ENCODE measurements at regions not wholly inside any gene's neighbourhood (a gene's known extent, or its start where the extent isn't known, plus 50 kb on each side); places are given as distances from the start of the nearest gene placed in this dataset.
A peak's percentile ranks its signal among the peaks of the same experiment; 100 is the strongest.

- DNase-seq (ENCODE audit: low read depth, low spot score), result no peak
- Histone ChIP-seq H3K9me3 (ENCODE audit: control insufficient read depth, insufficient read depth, low read length) (no peaks in the 10 kb centered on the region), H3K36me3 (ENCODE audit: control insufficient read depth, insufficient read depth, low read length) (no peaks in the 10 kb centered on the region), H3K4me1 (ENCODE audit: control insufficient read depth, insufficient read depth, low read length) (no peaks in the 10 kb centered on the region), H3K4me3 (ENCODE audit: low read length) (no peak overlapping the region), H3K27me3 (ENCODE audit: control insufficient read depth, insufficient read depth, low read length) (no peaks in the 10 kb centered on the region), H3K27ac (ENCODE audit: low read length) (no peak overlapping the region)
- WGBS (ENCODE audit: insufficient coverage, insufficient read length), result no CpG with 5 or more reads among the region's 7 CpGs
Observed at GRCh38 chr11:112871909-112872500, 89.2 kb upstream of the NCAM1 start.

- Histone ChIP-seq H3K27me3 (ENCODE audit: control insufficient read depth, insufficient read depth, low read length) (no peaks in the 10 kb centered on the region), H3K9me3 (ENCODE audit: control insufficient read depth, insufficient read depth, low read length) (no peaks in the 10 kb centered on the region), H3K27ac (ENCODE audit: low read length) (no peak overlapping the region), H3K4me3 (ENCODE audit: low read length) (no peak overlapping the region), H3K36me3 (ENCODE audit: control insufficient read depth, insufficient read depth, low read length) (no peaks in the 10 kb centered on the region), H3K4me1 (ENCODE audit: control insufficient read depth, insufficient read depth, low read length) (no peaks in the 10 kb centered on the region; the same call in 1 of the 2 replicates)
- WGBS (ENCODE audit: insufficient coverage, insufficient read length), result no CpG with 5 or more reads among the region's 3 CpGs
- DNase-seq (ENCODE audit: low read depth, low spot score), result no peak
Observed at GRCh38 chr11:112874980-112875379, 86.2 kb upstream of the NCAM1 start.

GRCh38 chr11:112877581-112877980, 83.6 kb upstream of the NCAM1 start:
- Histone ChIP-seq H3K9me3 (ENCODE audit: control insufficient read depth, insufficient read depth, low read length) (no peaks in the 10 kb centered on the region), H3K36me3 (ENCODE audit: control insufficient read depth, insufficient read depth, low read length) (no peaks in the 10 kb centered on the region), H3K27me3 (ENCODE audit: control insufficient read depth, insufficient read depth, low read length) (no peaks in the 10 kb centered on the region), H3K4me1 (ENCODE audit: control insufficient read depth, insufficient read depth, low read length) (no peaks in the 10 kb centered on the region; the same call in 1 of the 2 replicates), H3K4me3 (ENCODE audit: low read length) (no peak overlapping the region), H3K27ac (ENCODE audit: low read length) (no peak overlapping the region)
- DNase-seq (ENCODE audit: low read depth, low spot score), result no peak
- WGBS (ENCODE audit: insufficient coverage, insufficient read length), result no CpG with 5 or more reads among the region's 11 CpGs

- whole genome bisulfite sequencing (ENCODE audit: insufficient coverage, insufficient read length), result no CpG with 5 or more reads among the region's 7 CpGs
- Histone ChIP-seq H3K4me1 (ENCODE audit: control insufficient read depth, insufficient read depth, low read length) (no peaks in the 10 kb centered on the region; the same call in 1 of the 2 replicates), H3K4me3 (ENCODE audit: low read length) (no peak overlapping the region), H3K27me3 (ENCODE audit: control insufficient read depth, insufficient read depth, low read length) (no peaks in the 10 kb centered on the region), H3K9me3 (ENCODE audit: control insufficient read depth, insufficient read depth, low read length) (no peaks in the 10 kb centered on the region), H3K36me3 (ENCODE audit: control insufficient read depth, insufficient read depth, low read length) (no peaks in the 10 kb centered on the region), H3K27ac (ENCODE audit: low read length) (no peak overlapping the region)
- no peak for DNase-seq (ENCODE audit: low read depth, low spot score)
Observed at GRCh38 chr11:112878033-112878601, 83.1 kb upstream of the NCAM1 start.

GRCh38 chr11:112880495-112880894, 80.7 kb upstream of the NCAM1 start:
- Histone ChIP-seq H3K36me3 (ENCODE audit: control insufficient read depth, insufficient read depth, low read length) (no peaks in the 10 kb centered on the region), H3K4me3 (ENCODE audit: low read length) (no peak overlapping the region), H3K9me3 (ENCODE audit: control insufficient read depth, insufficient read depth, low read length) (no peaks in the 10 kb centered on the region), H3K4me1 (ENCODE audit: control insufficient read depth, insufficient read depth, low read length) (no peaks in the 10 kb centered on the region; the same call in 1 of the 2 replicates), H3K27ac (ENCODE audit: low read length) (no peak overlapping the region), H3K27me3 (ENCODE audit: control insufficient read depth, insufficient read depth, low read length) (no peaks in the 10 kb centered on the region)
- DNase-seq (ENCODE audit: low read depth, low spot score), result no peak
- WGBS (ENCODE audit: insufficient coverage, insufficient read length), result no CpG with 5 or more reads among the region's 4 CpGs

- WGBS (ENCODE audit: insufficient coverage, insufficient read length), result no CpG with 5 or more reads among the region's 17 CpGs
- Histone ChIP-seq H3K27ac (ENCODE audit: low read length) (no peak overlapping the region), H3K36me3 (ENCODE audit: control insufficient read depth, insufficient read depth, low read length) (no peaks in the 10 kb centered on the region), H3K4me1 (ENCODE audit: control insufficient read depth, insufficient read depth, low read length) (no peaks in the 10 kb centered on the region; the same call in 1 of the 2 replicates), H3K27me3 (ENCODE audit: control insufficient read depth, insufficient read depth, low read length) (no peaks in the 10 kb centered on the region), H3K9me3 (ENCODE audit: control insufficient read depth, insufficient read depth, low read length) (no peaks in the 10 kb centered on the region), H3K4me3 (ENCODE audit: low read length) (no peak overlapping the region; the same call in 1 of the 2 replicates)
- DNase-seq (ENCODE audit: low read depth, low spot score), result peak; percentile 41
Observed at GRCh38 chr11:112881461-112881860, 79.8 kb upstream of the NCAM1 start.

- Histone ChIP-seq H3K9me3 (ENCODE audit: control insufficient read depth, insufficient read depth, low read length) (no peaks in the 10 kb centered on the region), H3K36me3 (ENCODE audit: control insufficient read depth, insufficient read depth, low read length) (no peaks in the 10 kb centered on the region), H3K27ac (ENCODE audit: low read length) (no peak overlapping the region), H3K4me1 (ENCODE audit: control insufficient read depth, insufficient read depth, low read length) (no peaks in the 10 kb centered on the region), H3K4me3 (ENCODE audit: low read length) (no peak overlapping the region), H3K27me3 (ENCODE audit: control insufficient read depth, insufficient read depth, low read length) (no peaks in the 10 kb centered on the region)
- no CpG with 5 or more reads among the region's 6 CpGs for WGBS (ENCODE audit: insufficient coverage, insufficient read length)
- no peak for DNase-seq (ENCODE audit: low read depth, low spot score)
Observed at GRCh38 chr11:112882494-112883381, 78.5 kb upstream of the NCAM1 start.

GRCh38 chr11:112884012-112884767, 77.0 kb upstream of the NCAM1 start:
- WGBS (ENCODE audit: insufficient coverage, insufficient read length), result no CpG with 5 or more reads among the region's 5 CpGs
- no peaks in the 10 kb centered on the region for H3K27me3 ChIP-seq (ENCODE audit: control insufficient read depth, insufficient read depth, low read length)
- H3K4me1 ChIP-seq (ENCODE audit: control insufficient read depth, insufficient read depth, low read length), result no peaks in the 10 kb centered on the region
- no peaks in the 10 kb centered on the region for H3K36me3 ChIP-seq (ENCODE audit: control insufficient read depth, insufficient read depth, low read length)
- H3K9me3 ChIP-seq (ENCODE audit: control insufficient read depth, insufficient read depth, low read length), result no peaks in the 10 kb centered on the region
- no peak overlapping the region for H3K27ac ChIP-seq (ENCODE audit: low read length)
- DNase-seq (ENCODE audit: low read depth, low spot score), result no peak
- H3K4me3 ChIP-seq (ENCODE audit: low read length), result no peak overlapping the region

- Histone ChIP-seq H3K4me1 (ENCODE audit: control insufficient read depth, insufficient read depth, low read length) (no peaks in the 10 kb centered on the region), H3K27me3 (ENCODE audit: control insufficient read depth, insufficient read depth, low read length) (no peaks in the 10 kb centered on the region), H3K4me3 (ENCODE audit: low read length) (no peak overlapping the region), H3K36me3 (ENCODE audit: control insufficient read depth, insufficient read depth, low read length) (no peaks in the 10 kb centered on the region), H3K27ac (ENCODE audit: low read length) (no peak overlapping the region), H3K9me3 (ENCODE audit: control insufficient read depth, insufficient read depth, low read length) (no peaks in the 10 kb centered on the region)
- DNase-seq (ENCODE audit: low read depth, low spot score), result no peak
- no CpG with 5 or more reads among the region's 7 CpGs for WGBS (ENCODE audit: insufficient coverage, insufficient read length)
Observed at GRCh38 chr11:112885744-112886433, 75.3 kb upstream of the NCAM1 start.

All from iPS DF 6.9 (cell line).